Kasumi-1 (cell line): ENCODE measurements at regions not wholly inside any gene's neighbourhood (a gene's known extent, or its start where the extent isn't known, plus 50 kb on each side); places are given as distances from the start of the nearest gene placed in this dataset.

Experiments
- DNase-seq, 2 experiments: peaks; one replicate each; lab custom pipeline; 2025; lab: John Stamatoyannopoulos, UW

DNA sequence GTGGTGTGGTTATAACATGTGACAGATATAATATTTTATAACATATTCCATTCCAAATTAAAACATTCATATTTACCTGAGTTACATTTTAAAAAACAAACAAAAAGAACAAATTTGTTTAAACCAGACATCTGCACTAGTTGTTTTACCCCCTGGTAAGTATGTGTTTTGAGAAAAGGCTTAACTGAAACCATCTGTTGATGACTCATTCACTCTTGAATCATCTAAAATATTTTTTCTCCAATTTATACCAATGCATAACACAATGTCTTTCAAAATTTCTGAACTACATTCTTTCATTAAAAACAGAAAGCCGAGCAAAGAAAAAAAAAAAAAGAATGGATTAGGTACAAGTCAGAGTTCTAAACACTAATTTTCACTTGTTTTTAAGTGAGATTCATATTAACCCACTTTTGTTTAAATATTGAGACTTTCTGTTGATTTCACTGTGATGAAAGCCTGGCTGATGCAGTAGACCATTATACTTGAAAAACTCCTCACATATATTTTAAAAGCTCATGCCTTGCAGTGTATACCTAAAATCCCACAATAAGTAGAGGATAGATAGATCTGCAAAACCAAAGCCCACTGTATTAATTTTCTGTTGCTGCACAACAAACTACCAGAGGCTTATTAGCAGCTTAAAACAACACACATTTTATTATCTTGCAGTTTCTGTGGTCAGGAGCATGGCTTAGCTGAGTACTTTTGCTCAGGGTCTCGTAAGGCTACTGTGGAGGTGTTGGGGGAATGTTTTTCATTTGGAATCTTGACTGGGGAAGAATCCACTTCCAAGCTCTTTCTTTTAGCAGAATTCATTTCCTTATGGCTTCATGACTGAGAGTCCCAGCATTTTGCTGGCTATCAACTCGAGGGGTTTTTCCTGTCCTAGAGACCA, 221.5 kb downstream of the PCDH18 start:
- DNase-seq = no peak

DNA sequence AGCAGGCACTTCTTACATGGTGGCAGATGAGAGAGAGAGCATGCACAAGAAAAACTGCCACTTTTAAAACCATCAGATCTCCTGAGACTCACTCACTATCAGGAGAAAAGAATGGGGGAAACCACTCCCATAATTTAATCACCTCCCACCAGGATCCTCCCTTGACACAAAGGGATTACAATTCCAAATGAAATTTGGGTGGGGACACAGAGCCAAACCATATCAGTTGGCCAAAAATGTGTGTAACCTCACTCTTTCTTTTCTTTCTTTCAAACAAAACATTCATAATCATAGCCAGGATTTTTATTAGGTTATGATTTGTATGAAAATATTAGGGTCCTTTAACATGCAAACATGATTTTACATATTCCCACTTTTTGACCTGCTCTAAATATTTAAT, 222.1 kb downstream of the PCDH18 start:
- DNase-seq = no peak

DNA sequence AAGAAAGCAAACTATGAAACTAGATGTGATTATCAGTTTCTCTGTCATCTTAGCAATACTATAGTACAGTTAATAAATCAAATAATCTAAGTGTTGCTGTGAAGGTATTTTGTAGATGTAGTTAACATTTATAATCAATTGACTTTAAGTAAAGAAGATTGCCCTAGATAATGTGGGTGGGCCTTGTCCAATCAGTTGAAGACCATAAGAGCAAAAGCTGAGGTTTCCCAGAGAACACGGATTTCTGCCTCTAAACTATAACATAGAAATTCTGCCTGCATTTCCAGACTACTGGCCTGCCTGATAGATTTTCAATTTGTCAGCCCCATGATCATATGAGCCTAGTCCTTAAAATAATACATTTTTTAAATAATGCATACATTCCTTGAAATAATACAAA, 222.9 kb downstream of the PCDH18 start:
- DNase-seq = no peak

DNA sequence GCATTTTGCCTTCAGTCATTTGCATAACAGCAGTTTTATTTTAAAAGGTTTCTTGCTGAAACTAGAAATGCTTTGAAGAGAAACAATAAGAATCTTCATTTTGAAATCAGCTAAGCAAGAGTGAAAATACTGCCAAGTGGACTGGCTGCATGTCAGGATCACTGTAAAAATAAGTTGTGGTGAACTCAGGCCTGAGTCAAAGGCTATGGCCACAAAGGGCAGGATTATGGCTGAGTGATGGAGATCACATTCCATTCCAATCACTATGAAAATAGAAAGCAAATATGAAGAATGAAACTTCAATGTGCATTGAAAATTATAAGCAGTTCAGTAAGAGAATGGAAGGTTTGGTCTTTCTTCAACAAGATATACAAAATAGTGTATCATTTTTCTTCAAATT, 224.5 kb downstream of the PCDH18 start:
- no peak for DNase-seq

DNA sequence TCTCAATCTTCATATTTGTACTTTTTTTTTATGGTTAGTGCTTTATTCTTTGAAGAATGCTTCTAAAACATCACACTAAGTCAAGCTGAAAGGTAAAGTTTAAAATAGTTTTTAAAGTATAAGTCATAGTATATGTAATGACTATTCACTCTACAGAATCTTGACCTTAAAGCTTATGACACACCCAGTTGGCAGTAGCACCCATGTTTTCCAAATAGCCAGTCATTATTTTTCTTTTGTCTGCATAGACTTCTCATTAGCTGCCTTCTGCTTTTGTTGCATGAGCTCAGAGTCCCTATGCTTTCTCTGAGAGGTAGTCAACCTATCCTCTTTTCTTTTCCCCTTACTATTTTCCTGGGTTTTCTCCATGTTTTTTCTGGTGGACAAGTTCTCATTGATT, 231.5 kb downstream of the PCDH18 start:
- DNase-seq = no peak

DNA sequence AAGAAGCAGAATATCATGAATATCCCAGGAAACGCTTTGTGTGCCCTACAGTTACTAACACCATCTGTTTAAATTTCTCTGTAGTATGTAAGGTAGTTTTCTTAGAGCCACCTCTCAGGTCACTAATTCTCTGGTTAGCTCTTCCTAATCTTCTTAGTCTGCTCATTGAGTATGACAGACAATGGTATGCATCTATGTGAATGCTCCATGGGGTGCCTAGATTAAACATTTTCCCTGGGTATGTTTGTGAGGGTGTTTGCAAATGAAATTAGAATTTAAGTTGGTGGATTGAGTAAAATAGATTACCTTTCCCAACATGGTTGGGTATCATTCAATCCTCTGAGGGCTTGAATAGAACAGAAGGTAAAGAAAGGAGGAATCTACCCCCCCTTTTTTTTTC, 233.0 kb downstream of the PCDH18 start:
- no peak for DNase-seq

DNA sequence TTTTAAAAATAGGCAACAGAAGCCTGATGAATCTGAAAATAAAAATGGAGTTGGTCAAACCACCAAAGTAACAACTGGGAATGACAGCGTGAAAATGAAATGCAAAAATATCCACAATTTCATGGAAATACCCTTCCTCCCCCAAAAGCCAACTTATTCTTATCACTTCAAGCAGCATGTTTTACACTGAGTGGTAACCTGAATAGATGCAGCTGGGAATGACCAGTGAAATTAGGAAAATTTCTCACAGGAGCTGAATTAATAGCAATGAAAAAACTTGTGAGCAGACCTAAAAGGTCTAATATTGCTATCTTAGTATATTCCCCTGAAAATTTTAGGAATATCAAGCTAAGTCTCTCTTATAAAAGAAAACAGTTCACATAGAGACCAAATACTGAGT, 239.0 kb downstream of the PCDH18 start:
- no peak for DNase-seq

DNA sequence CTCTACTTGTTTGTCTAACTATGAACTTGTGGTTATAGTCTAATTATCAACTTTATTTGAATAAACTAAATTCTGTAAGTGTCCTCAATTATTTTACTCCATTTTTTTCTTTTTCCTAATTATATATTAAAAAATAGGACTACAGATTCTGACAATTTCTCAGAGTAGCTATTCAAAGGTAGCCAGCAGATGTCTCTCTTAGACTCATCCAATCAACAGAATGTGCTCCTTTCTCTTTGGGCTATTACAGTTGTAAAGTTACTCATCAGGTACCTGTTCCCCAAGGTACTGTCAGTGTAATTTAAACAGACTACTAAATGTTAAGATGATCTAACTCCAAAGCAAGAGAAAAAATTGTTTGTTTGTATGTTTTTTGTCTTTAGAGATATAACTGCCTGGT, 248.6 kb downstream of the PCDH18 start:
- DNase-seq = peak in 1 of 2 experiments; percentile 14

DNA sequence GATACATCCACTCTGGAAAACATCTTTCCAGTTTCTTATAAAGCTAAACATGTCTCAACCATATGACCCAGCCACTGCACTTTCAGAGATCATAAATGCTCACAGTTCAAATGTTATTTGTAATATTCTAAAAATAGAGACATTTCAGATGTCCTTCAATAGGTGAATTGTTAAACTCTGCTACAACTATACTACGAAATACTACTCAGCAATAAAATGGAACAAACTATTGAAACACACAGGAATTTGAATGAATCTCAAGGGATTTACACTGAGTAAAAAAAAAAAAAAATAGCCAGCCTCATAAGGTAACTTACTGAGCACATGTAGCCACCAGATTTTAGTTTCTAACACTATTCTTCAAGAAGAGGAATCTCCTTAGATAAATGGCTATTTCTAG, 253.9 kb downstream of the PCDH18 start:
- DNase-seq = no peak

DNA sequence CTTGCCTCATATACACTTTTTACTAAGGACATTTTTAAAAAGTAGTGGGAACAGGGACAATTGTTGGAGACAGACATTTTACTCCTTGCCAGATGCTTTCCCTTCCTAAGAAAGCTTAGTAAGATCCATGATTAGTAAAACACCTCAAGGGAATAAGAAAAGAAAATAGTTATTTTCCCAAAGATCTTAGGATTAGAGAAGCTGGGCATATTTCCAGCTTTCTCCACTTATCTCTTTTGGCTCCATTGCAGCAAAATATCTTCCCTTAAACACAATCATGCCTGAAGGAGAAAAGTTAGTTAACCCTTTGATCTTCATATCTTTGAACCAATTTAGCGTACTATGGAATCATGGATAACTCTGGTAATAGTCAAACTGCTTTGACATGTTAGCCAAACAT, 257.9 kb downstream of the PCDH18 start:
- DNase-seq = no peak

DNA sequence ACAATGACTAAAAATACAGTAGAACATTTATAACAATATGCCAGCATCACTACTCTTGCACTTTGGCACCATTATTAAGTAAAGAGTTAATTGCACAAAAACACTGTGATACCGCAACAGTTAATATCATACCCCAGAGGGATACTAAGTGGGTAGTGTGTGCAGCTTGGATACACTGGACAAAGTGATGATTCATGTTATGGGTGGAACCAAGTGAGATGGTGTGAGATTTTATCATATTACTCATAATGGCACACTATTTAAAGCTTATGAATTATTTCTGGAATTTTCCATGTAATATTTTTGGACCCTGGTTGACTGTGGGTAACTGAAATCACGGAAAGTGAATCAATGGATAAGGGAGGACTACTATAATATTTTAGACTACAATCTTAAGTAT, 265.3 kb downstream of the PCDH18 start:
- DNase-seq = no peak

DNA sequence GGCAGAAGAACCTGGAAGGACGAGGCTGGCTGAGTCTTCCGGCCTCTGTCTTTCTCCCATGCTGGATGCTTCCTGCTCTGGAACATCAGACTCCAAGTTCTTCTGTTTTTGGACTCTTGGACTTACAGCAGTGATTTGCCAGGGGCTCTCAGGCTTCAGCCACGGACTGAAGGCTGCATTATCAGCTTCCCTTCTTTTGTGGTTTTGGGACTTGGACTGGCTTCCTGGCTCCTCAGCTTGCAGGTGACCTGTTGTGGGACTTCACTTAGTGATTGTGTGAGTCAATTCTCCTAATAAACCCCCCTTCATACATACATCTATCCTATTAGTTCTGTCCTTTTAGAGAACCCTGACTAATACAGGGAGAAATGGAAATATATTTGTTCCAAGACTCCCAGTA, 265.8 kb downstream of the PCDH18 start:
- no peak for DNase-seq

DNA sequence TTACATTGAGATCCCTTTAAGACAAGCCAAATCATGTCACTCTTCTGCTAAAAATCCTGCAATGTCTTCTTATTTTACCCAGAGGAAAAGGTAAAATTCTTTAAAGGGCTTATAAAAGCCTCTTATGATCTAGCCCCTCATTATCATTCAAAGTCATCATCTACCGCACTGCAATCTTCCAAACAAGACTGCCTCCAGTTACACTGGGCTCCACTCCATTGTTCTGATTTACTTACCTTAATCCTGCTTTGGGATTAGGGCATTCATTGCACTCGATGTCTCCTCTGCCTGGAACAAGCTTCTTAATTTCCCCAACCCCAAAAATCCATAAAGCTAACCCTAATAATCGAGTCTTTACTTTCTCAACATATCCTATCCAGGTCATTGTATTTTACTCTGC, 269.1 kb downstream of the PCDH18 start:
- no peak for DNase-seq

DNA sequence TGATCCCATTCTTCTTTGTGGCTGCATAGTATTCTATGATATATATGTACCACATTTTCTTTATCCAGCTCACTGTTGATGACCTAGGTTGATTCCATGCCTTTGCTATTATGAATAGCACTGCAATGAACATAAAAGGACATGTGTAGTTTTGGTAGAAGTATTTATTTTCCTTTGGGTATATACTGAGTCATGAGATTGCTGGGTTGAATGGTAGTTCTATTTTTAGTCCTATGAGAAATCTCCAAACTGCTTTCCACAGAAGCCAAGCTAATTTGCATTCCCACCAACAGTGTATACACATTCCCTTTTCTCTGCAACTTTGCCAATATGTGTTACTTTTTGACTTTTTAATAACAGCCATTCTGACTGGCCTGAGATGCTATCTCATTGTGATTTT, 278.3 kb downstream of the PCDH18 start:
- DNase-seq = no peak

DNA sequence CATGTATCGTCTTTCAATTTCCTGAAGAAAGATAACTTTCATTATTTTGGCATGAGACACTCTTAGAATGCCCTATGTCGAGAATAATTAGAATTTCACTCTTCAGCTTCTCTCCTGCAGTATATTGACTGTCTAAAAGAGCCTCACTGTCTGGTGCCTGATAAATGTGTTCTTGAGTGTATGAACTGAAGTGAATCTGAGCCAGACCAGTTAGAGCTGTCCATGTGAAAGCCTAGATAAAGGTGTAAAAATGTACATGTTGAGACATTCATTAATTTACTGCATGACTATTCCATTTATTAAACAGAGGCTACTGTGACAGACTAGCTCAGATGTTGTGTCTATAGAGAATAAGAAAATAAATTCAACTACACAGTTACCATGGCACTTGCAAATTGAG, 283.2 kb downstream of the PCDH18 start:
- no peak for DNase-seq

DNA sequence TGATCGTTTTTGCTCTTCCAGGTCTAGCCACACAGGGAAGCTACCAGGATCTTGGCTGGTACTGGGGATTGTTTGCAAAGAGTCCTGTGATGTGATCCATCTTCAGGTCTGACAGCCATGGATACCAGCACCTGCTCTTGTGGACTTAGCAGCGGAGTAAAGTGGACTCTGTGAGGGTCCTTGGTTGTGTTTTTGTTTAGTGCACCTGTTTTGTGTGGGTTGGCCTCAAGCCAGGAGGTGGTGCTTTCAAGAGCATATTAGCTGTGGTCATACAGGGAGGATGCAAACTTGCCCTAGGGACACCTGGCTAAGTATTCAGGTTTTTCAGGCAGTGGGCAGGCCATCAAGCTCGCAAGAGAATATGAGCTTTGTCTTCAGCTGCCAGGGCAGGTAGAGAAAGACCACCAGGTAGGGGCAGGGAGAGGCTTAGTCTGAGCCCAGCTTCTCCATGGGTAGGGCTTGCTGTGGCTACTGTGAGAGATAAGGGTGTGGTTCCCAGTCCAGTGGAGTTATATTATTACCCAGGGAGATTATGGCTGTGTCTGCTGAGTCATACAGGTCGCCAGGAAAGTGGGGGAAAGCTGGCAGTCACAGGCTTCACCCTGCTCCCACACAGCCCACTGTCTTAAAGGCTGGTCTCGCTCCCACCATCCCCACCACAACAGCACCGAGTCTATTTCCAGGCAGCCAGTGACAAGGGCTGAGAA, 293.7 kb downstream of the PCDH18 start:
- DNase-seq = no peak

DNA sequence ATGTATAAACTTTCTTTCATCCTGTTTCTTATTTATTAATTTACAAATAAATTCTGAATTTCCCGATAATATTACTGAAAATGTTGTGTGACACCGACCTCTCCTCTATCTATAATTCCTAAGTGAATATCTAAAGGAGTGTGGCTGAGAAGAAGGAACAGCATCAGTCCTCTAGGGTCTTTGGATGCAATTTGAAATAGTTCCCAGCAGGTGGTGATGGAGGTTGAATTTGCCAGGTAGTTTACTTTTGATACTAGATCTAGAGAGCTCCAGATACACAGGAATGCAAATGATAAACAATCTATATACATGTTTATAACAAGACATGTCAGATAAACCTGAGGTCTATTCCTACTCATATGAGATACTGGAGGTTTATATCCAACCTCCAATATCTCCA, 305.4 kb downstream of the PCDH18 start:
- peak; percentile 20 to 26 for DNase-seq

DNA sequence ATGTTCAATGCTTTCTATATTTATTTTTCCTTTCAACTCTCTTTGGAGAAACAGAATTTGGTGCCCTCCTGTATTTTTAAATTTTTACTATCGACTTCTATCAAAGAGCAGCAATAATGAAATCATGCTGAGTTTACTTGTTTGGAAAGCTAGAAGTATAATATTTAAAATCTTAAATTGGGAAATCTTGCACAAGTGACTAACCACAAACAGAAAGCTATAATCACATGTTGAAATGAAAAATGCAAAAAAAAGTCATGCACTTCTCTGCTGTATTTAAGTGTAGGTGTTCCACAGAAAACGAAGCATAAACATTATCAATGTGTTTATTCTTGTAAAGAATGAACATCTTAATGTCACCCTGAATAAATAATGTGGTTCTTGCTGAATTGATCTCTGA, 306.1 kb downstream of the PCDH18 start:
- DNase-seq = no peak

DNA sequence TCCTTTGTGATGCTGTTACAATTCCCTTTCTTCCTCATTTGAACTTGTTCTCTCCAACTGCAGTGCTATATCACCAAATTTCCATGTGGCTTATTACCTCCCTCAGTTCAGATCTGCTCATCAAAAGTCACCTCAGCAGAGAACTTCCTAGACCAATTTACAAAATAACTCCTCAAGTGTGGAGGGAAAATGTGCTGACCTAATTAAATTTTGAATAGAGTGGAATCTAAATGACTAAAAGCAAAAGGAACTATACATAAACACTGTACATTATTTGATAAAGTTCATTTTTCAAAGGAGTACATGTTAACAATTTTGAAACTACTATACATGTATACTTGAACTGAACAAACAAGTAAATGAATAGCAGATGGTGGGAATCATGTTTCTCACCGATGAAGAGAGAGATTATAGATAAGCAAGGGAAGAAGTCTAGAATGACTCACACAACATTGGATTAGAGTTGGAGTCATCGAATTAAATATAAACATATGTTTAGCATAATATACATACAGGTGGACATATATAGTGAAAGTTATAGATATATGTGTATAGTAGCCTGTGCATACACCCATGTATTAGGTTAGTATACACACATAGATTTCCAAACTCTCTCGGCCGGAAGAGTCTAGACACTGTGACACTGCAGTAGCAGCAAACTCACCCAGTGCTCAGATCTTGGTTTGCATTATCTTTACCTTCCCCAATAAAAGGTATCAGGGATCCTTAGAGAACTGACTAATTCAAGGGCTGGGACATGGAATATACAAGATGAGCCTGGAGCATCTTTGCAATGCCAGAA, 318.7 kb downstream of the PCDH18 start:
- no peak for DNase-seq

DNA sequence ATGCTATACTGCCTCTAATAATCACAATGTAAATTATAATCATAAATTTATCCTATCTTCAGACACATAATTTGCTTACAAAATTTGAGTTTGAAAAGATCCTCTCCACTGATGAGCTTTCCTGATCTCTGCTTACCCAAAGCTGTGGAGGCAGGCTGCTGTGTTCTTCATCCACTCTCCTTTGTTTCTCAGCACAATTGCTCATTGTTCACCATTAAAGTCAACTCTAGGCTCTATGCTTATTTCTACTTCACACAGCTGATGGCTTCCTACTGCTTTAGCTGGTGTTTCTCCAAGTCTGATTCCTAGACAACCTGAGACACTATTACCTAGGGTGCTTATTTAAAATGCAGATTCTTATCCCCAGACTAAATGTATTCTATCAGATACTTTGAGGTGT, 319.7 kb downstream of the PCDH18 start:
- no peak for DNase-seq

DNA sequence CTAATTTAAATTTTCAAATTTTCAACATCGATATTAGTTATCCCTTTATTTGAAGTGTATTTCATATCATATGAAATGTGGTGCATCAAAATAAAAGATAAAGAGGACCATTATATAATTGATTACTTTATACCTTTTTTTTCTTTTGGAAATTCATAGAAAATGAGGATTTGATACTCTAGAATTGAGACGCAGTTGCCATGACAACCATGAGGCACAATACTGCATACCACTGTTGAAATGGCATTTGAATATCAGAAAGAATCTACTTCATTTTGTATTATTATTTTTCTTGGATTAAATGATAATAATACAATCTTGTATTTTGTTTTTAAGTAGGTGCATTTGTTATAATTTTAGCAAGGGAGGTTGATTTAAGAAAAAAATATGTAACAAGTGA, 323.1 kb downstream of the PCDH18 start:
- DNase-seq = no peak

DNA sequence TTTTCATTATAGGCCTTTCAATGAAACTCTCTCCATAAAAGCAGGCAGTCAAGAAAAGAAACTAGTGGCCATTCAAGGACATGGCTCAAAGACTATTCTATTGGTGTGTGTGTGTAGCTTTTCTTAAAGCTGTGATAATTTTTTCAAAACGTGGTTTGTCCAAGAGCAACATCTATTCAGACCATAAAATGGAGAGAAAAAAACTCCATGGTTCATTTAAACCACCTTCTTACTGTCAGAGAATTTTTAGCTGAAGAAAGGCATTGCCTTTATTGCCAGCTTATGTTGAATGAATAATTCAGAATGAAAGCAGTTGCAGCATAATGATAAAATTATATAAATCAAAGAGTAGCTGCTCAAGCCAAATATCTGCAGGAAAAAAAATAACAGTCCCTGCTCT, 325.5 kb downstream of the PCDH18 start:
- peak in 1 of 2 experiments; percentile 2 for DNase-seq

DNA sequence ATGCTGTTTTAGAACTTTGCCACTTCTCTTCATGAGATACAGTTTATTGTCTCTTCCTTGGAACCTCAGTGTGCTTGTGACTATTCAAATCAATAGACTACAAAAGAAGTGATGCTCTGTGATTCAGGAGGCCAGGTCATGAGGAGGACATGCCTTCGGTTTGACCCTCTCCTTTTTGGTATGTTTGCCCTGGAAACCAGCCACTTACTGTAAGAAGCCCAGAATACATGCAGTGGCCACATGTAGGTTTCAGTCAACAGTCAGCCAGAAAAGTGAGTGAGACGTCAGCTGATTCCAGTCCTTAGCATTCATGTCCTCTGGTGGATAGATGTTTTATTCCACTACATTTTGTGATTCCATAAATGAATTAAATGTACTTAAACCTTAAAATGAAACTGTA, 328.7 kb downstream of the PCDH18 start:
- no peak for DNase-seq
